ENCODE measurements at regions not wholly inside any gene's neighbourhood (a gene's known extent, or its start where the extent isn't known, plus 50 kb on each side); places are given as distances from the start of the nearest gene placed in this dataset.

DNA sequence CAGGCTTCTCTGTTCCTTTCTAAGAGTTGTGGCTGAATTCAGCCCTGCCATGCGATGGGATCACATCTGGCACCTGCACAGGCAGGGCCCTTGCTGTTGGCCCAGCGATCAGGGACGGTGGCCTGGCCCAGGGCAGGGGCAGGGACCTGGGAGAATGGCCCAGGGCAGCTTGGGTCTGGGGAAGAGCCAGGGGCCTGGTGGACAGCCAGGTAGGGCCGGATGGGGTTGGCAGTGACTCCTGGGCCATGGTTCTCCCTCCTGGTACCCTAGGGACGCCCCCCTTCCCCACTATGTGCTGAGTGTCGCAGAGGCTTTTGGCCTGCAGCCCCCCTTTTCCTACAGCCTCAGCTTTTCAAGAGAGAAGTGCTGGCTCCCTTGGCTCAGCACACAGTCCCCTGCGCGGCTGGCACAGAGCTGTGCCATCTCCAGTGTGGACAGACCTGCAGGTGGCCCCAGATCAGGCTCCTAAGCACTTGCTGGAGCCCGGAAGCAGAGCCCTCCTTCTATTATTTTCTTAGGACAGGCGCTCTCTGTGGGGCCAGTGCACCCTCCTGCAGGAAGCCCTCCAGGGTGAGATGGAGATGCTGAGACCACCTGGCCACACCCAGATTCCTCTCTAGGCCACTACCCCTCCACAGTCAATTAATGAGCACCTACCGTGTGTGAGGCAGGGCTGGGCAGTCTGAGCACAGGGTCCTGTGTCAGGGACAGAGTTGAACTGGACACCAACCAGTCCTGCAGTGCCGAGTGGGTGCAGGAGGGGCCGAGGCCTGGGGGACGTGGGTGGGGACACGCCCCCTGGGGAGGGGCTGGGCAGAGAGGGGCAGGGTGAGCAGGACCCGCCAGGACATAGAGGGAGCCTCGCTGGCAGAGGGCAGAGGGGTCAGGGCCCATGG lies 267.6 kb downstream of the ADGRD1 start:
- POLR2A ChIA-PET (ENCODE audit: partially characterized antibody), result no interaction called here
- H2AFZ ChIP-seq (ENCODE audit: low read length), result no peak overlapping the region
- no peak overlapping the region for H3K4ac ChIP-seq (replicated peaks; ENCODE audit: insufficient read length, low read depth, low read length)
- no peak for TF ChIP-seq KDM1A (IDR thresholded peaks at IDR 0.05; ENCODE audit: borderline replicate concordance, low read length)
- TF ChIP-seq GABPA (IDR thresholded peaks at IDR 0.05; ENCODE audit: borderline replicate concordance, insufficient read depth, low read length), result no peak
- no peak for TF ChIP-seq SP4 (IDR thresholded peaks at IDR 0.05; ENCODE audit: low read length)
- TF ChIP-seq, protein P1, sequence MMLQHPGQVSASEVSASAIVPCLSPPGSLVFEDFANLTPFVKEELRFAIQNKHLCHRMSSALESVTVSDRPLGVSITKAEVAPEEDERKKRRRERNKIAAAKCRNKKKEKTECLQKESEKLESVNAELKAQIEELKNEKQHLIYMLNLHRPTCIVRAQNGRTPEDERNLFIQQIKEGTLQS (IDR thresholded peaks at IDR 0.05; ENCODE audit: insufficient read depth, low read depth, low read length), result no peak
- TF ChIP-seq, protein P2, sequence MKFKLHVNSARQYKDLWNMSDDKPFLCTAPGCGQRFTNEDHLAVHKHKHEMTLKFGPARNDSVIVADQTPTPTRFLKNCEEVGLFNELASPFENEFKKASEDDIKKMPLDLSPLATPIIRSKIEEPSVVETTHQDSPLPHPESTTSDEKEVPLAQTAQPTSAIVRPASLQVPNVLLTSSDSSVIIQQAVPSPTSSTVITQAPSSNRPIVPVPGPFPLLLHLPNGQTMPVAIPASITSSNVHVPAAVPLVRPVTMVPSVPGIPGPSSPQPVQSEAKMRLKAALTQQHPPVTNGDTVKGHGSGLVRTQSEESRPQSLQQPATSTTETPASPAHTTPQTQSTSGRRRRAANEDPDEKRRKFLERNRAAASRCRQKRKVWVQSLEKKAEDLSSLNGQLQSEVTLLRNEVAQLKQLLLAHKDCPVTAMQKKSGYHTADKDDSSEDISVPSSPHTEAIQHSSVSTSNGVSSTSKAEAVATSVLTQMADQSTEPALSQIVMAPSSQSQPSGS (IDR thresholded peaks at IDR 0.05; ENCODE audit: low read length), result no peak
- no peak for TF ChIP-seq CBX5 (IDR thresholded peaks at IDR 0.05; ENCODE audit: low read depth, low read length)
- TF ChIP-seq CTBP2 (IDR thresholded peaks at IDR 0.05; ENCODE audit: borderline replicate concordance, insufficient read depth, insufficient read length, low read length), result no peak
- TF ChIP-seq, protein P3, sequence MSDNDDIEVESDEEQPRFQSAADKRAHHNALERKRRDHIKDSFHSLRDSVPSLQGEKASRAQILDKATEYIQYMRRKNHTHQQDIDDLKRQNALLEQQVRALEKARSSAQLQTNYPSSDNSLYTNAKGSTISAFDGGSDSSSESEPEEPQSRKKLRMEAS (IDR thresholded peaks at IDR 0.05), result no peak
- TF ChIP-seq HDAC2 (IDR thresholded peaks at IDR 0.05; ENCODE audit: borderline replicate concordance in 1 of 2, low read depth in 2 of 2, low read length in 2 of 2), result no peak

More for the DNA sequence above, 267.6 kb downstream of the ADGRD1 start:
- H3K56ac ChIP-seq (replicated peaks; ENCODE audit: insufficient read length, low read depth, low read length), result no peak overlapping the region
- no peak overlapping the region for H3K4me3 ChIP-seq (ENCODE audit: extremely low read depth in 1 of 4, insufficient read depth in 2 of 4, low read depth in 3 of 4, low read length in 4 of 4)
- no peak overlapping the region for H2BK20ac ChIP-seq (ENCODE audit: low read length)
- no peak overlapping the region for H3K27ac ChIP-seq (ENCODE audit: low read depth, low read length)
- no peak overlapping the region for H2BK12ac ChIP-seq (ENCODE audit: low read depth, low read length)
- H3K27me3 ChIP-seq (replicated peaks in 1 of 4; ENCODE audit: control insufficient read depth in 3 of 4, extremely low read depth in 1 of 4, insufficient read depth in 3 of 4, low read length in 3 of 4), result no peaks in the 10 kb centered on the region; a peak in 1 of 7 replicates
- no peak overlapping the region for H3K4me2 ChIP-seq (ENCODE audit: insufficient read depth in 1 of 2, low read depth in 2 of 2, low read length in 2 of 2)
- H3K36me3 ChIP-seq (ENCODE audit: control insufficient read depth in 2 of 4, insufficient read depth in 4 of 4, low read length in 3 of 4), result no peaks in the 10 kb centered on the region
- DNase-seq (ENCODE audit: low read depth in 1 of 2, low spot score in 2 of 2) (no peak), FAIRE-seq (no peak)
- H4K91ac ChIP-seq (replicated peaks; ENCODE audit: insufficient read length, low read length), result no peak overlapping the region
- H4K5ac ChIP-seq (ENCODE audit: insufficient read length, low read depth, low read length), result no peak overlapping the region
- H3K79me2 ChIP-seq (ENCODE audit: control insufficient read depth in 1 of 2, insufficient read depth in 2 of 2, low read length in 2 of 2), result no peaks in the 10 kb centered on the region
- H3K9ac ChIP-seq (replicated peaks in 1 of 4; ENCODE audit: extremely low read depth in 1 of 4, low read depth in 3 of 4, low read length in 3 of 4), result no peak overlapping the region
- no peak overlapping the region for H4K8ac ChIP-seq (ENCODE audit: extremely low read depth, insufficient read depth, low read length)
- CTCF ChIA-PET (ENCODE audit: partially characterized antibody), result interaction anchor here (1.6 to 1.9 kb wide), 2 partner anchors 87 to 89 kb away, joined by 3 to 4 read pairs; no protein-coding TSS in a partner anchor
- no peak overlapping the region for H2BK15ac ChIP-seq (ENCODE audit: low read length)
- H3K18ac ChIP-seq (ENCODE audit: extremely low read depth, low read length), result no peak overlapping the region
- no peak overlapping the region for H2BK5ac ChIP-seq (ENCODE audit: low read depth, low read length)
- H2AK5ac ChIP-seq (ENCODE audit: low read depth, low read length), result no peak overlapping the region
- H3K9me3 ChIP-seq (ENCODE audit: insufficient read depth in 2 of 2, low read depth in 1 of 2, low read length in 1 of 2), result no peaks in the 10 kb centered on the region
- H2BK120ac ChIP-seq (replicated peaks; ENCODE audit: low read depth, low read length), result no peak overlapping the region
- no peaks in the 10 kb centered on the region for H3K79me1 ChIP-seq (ENCODE audit: low read depth, low read length)
- H3K23ac ChIP-seq (ENCODE audit: insufficient read length), result no peak overlapping the region
- H4K20me1 ChIP-seq (replicated peaks in 1 of 2; ENCODE audit: control insufficient read depth in 1 of 2, insufficient read depth in 2 of 2, low read length in 2 of 2), result no peaks in the 10 kb centered on the region
- 87% methylated on average over 15 of the region's 17 CpGs; no CpG with 5 or more reads in 1 of the 2 experiments for WGBS, 2 experiments (ENCODE audit: extremely low coverage in 1 of 2, insufficient coverage in 1 of 2, insufficient read length in 1 of 2, insufficient replicate concordance in 2 of 2, low coverage in 1 of 2, low lambda C conversion rate in 2 of 2, missing lambda C conversion rate in 1 of 2)
- peaks cover 4 to 27% (median 20%) of the 10 kb centered on the region in 4 experiments for H3K4me1 ChIP-seq (replicated peaks in 1 of 4; ENCODE audit: control insufficient read depth in 3 of 4, insufficient read depth in 4 of 4, low read length in 3 of 4)
- no peaks in the 10 kb centered on the region for H3K23me2 ChIP-seq (ENCODE audit: low read depth, low read length)
- H3K14ac ChIP-seq (ENCODE audit: insufficient read length), result no peak overlapping the region

Measured in H1 (cell line).